Body of pancreas (tissue), 4 donors: ENCODE measurements at regions not wholly inside any gene's neighbourhood (a gene's known extent, or its start where the extent isn't known, plus 50 kb on each side); places are given as distances from the start of the nearest gene placed in this dataset.

ENCODE experiments used
- ATAC-seq: fragments of 150-250 bp; one replicate; pipeline ENCODE4 v1.9.1; 2016
- DNase-seq, 4 donors: peaks; one replicate each; pipeline ENCODE4 v3.0.0-alpha.2; 2019
- H3K27ac ChIP-seq, 4 donors: fragments of 200-600 bp; sonication (generic); 1 replicate in 3 of 4; 2 replicates in 1 of 4; pipeline versions ENCODE4 v1.5.1 to v1.6.1; 2016 to 2019; ENCODE audit warnings: mild to moderate bottlenecking in 1 of 4, mixed read lengths in 1 of 4, moderate library complexity in 1 of 4
- H3K27me3 ChIP-seq, 2 donors: fragments of 200-600 bp; sonication (generic); one replicate each; pipeline ENCODE4 v1.6.0; 2016; ENCODE audit warnings: mild to moderate bottlenecking in 1 of 2
- H3K36me3 ChIP-seq, 2 donors: fragments of 200-600 bp; sonication (generic); replicated peaks in 1 of 2; 2 replicates each; pipeline ENCODE4 v1.5.1; 2016; ENCODE audit warnings: low read depth in 2 of 2; ENCODE audit not compliant: insufficient read depth in 1 of 2
- H3K4me1 ChIP-seq: fragments of 200-600 bp; sonication (generic); one replicate; pipeline ENCODE4 v1.6.0; 2016
- H3K4me3 ChIP-seq, 2 donors: fragments of 200-600 bp; sonication (generic); 1 replicate in 1 of 2; 2 replicates in 1 of 2; pipeline ENCODE4 v1.5.1; 2016 to 2019
- H3K9me3 ChIP-seq, 3 donors: fragments of 200-600 bp; sonication (generic); 1 replicate in 2 of 3; 2 replicates in 1 of 3; pipeline ENCODE4 v1.5.1; 2016
- CTCF ChIP-seq, 7 experiments: fragments of 450-650 bp in 4 of 7; fragments of 200-600 bp in 3 of 7; sonication (generic) in 3 of 7; IDR thresholded peaks; one replicate each; pipeline ENCODE4 v1.5.1; 2016 to 2019; ENCODE audit warnings: antibody characterized with exemption in 7 of 7
- POLR2A ChIP-seq, 3 donors: fragments of 450-650 bp; IDR thresholded peaks; one replicate each; pipeline ENCODE4 v1.6.1; 2016; ENCODE audit warnings: antibody characterized with exemption in 3 of 3, mild to moderate bottlenecking in 2 of 3
- WGBS, 2 donors: methylation state at CpG; one replicate each; pipeline ENCODE4 v1.1.5; 2017; 5-methylcytosine and 5-hydroxymethylcytosine counted together
- intact Hi-C: fragments of 100-400 bp; cut with DNase I; formaldehyde crosslinking; loops from one replicate; pipeline ENCODE4 v1.15.1; 2023

GRCh38 chr11:15710580-15711275, 596.0 kb downstream of the INSC start:
- intact Hi-C loops = no loop called here
- no peak for ATAC-seq
- no peaks in the 10 kb centered on the region for H3K36me3 ChIP-seq
- no peak overlapping the region for H3K27ac ChIP-seq
- H3K27me3 ChIP-seq = no peaks in the 10 kb centered on the region
- peaks cover 13% of the 10 kb centered on the region for H3K4me1 ChIP-seq
- no peak for DNase-seq
- no peak overlapping the region for H3K4me3 ChIP-seq
- WGBS, 2 donors = 86 to 93% methylated on average over 3 of the region's 3 CpGs
- no peaks in the 10 kb centered on the region for H3K9me3 ChIP-seq
- TF ChIP-seq CTCF (IDR thresholded peaks at IDR 0.05) (no peak), POLR2A (IDR thresholded peaks at IDR 0.05) (no peak)

GRCh38 chr11:15711311-15711710, 596.6 kb downstream of the INSC start:
- intact Hi-C loops = no loop called here
- Histone ChIP-seq H3K27me3 (no peaks in the 10 kb centered on the region), H3K36me3 (no peaks in the 10 kb centered on the region), H3K4me1 (peaks cover 13% of the 10 kb centered on the region), H3K27ac (no peak overlapping the region), H3K4me3 (no peak overlapping the region), H3K9me3 (no peaks in the 10 kb centered on the region)
- ATAC-seq (no peak), DNase-seq (no peak)
- TF ChIP-seq CTCF (IDR thresholded peaks at IDR 0.05) = no peak
- no peak for TF ChIP-seq POLR2A (IDR thresholded peaks at IDR 0.05)
- WGBS, 2 donors = 83 to 97% methylated on average over 2 of the region's 2 CpGs

- Histone ChIP-seq H3K4me1 (no peaks in the 10 kb centered on the region), H3K27me3 (no peaks in the 10 kb centered on the region), H3K36me3 (no peaks in the 10 kb centered on the region), H3K9me3 (no peaks in the 10 kb centered on the region), H3K4me3 (no peak overlapping the region), H3K27ac (no peak overlapping the region)
- ATAC-seq (no peak), DNase-seq (no peak)
- TF ChIP-seq POLR2A (IDR thresholded peaks at IDR 0.05) (no peak), CTCF (IDR thresholded peaks at IDR 0.05) (no peak)
- WGBS, 2 donors = 74 to 76% methylated on average over 6 of the region's 6 CpGs
- intact Hi-C loops = no loop called here
These were observed 600.1 kb downstream of the INSC start for GRCh38 chr11:15714641-15715399.

GRCh38 chr11:15716550-15716949, 601.8 kb downstream of the INSC start:
- Histone ChIP-seq H3K36me3 (no peaks in the 10 kb centered on the region), H3K27ac (no peak overlapping the region), H3K9me3 (no peaks in the 10 kb centered on the region), H3K4me3 (no peak overlapping the region), H3K27me3 (no peaks in the 10 kb centered on the region), H3K4me1 (no peaks in the 10 kb centered on the region)
- no peak for TF ChIP-seq CTCF (IDR thresholded peaks at IDR 0.05)
- TF ChIP-seq POLR2A (IDR thresholded peaks at IDR 0.05) = no peak
- ATAC-seq = no peak
- intact Hi-C loops = no loop called here
- no peak for DNase-seq
- WGBS, 2 donors = 83 to 94% methylated on average over 2 of the region's 2 CpGs
